GM23248 (cell line): ENCODE measurements at regions not wholly inside any gene's neighbourhood (a gene's known extent, or its start where the extent isn't known, plus 50 kb on each side); places are given as distances from the start of the nearest gene placed in this dataset.

Experiments
- EZH2 ChIP-seq: fragments of 200-600 bp; sonication (generic); IDR thresholded peaks from 2 replicates; pipeline ENCODE4 v1.6.1; 2018; ENCODE audit warnings: antibody characterized with exemption, mild to moderate bottlenecking; ENCODE audit not compliant: insufficient read depth, poor library complexity, severe bottlenecking
- EZH2phosphoT487 ChIP-seq: fragments of 200-600 bp; sonication (generic); IDR thresholded peaks from 2 replicates; pipeline ENCODE4 v1.6.1; 2018; ENCODE audit warnings: antibody characterized with exemption, moderate library complexity, mild to moderate bottlenecking, low read depth; ENCODE audit not compliant: insufficient read depth

- no peak for TF ChIP-seq EZH2phosphoT487
- TF ChIP-seq EZH2: no peak
Observed at GRCh38 chr5:96316487-96316886, 116.6 kb downstream of the PCSK1 start.
